ENCODE measurements at regions not wholly inside any gene's neighbourhood (a gene's known extent, or its start where the extent isn't known, plus 50 kb on each side); places are given as distances from the start of the nearest gene placed in this dataset.

GRCh38 chr19:16000024-16000663 is 51.3 kb downstream of the OR10H4 start:
- no peaks in the 10 kb centered on the region for H3K27me3 Mint-ChIP-seq
- no peaks in the 10 kb centered on the region for H3K9me3 Mint-ChIP-seq
- H3K27ac Mint-ChIP-seq: no peak overlapping the region
- DNase-seq: no peak
- no peak overlapping the region for H3K4me3 Mint-ChIP-seq
- no peak for ATAC-seq (replicated peaks)
- peaks cover 6% of the 10 kb centered on the region for H3K36me3 Mint-ChIP-seq (ENCODE audit: insufficient read depth)
- peaks cover 13 to 21% of the 10 kb centered on the region in 2 donors for H3K4me1 Mint-ChIP-seq (ENCODE audit: low read depth in 2 of 2)

DNA sequence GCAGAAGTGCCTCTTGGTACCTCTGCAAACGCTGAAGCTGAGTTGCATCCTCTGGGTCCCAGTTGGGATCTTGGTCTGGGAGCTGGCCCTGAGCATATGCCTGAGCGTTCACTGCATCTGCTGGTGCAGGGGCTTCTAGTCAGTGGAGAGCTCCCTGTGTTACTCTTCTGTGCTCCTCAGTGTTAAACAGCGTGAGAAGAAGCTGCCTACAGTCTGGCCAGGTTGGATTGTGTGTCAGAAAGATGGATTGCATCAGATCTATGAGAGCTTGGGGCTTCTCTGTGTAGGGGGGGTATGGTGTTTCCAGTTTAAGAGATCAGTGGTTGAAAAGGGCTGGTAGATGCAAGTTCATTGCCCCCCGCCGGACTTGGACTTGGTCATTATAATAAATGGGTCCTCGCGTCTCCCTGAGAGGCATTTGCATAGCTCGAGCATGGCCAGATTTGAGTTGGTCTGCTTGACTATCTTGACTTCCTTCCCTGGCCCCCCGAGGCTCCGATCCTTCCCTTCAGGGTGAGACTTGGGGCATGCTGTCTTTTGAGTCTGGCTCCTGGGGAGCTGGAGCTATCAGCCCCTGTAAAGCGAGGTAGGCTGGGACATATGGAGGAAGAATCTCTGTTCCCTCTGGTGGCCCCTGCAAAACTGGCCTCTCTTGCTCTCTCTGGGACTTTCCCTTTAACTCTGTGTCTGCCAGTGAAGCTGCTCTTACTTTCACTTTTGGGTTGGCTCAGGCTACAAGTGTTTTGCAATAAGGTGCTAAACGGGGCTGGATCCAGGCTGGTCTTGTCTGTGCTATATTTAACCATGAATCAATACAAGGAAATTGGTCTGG is 52.9 kb downstream of the OR10H4 start:
- peak overlapping the region; percentile 67 to 76 for H3K4me3 Mint-ChIP-seq
- H3K27me3 Mint-ChIP-seq: no peaks in the 10 kb centered on the region
- no peaks in the 10 kb centered on the region for H3K9me3 Mint-ChIP-seq
- ATAC-seq (replicated peaks) (peak; percentile 74), DNase-seq (peak in 1 of 3 experiments; percentile 28)
- peak overlapping the region; percentile 80 to 85 for H3K27ac Mint-ChIP-seq
- peaks cover 6% of the 10 kb centered on the region for H3K36me3 Mint-ChIP-seq (ENCODE audit: insufficient read depth)
- peaks cover 13 to 21% of the 10 kb centered on the region in 2 donors for H3K4me1 Mint-ChIP-seq (ENCODE audit: low read depth in 2 of 2)

DNA sequence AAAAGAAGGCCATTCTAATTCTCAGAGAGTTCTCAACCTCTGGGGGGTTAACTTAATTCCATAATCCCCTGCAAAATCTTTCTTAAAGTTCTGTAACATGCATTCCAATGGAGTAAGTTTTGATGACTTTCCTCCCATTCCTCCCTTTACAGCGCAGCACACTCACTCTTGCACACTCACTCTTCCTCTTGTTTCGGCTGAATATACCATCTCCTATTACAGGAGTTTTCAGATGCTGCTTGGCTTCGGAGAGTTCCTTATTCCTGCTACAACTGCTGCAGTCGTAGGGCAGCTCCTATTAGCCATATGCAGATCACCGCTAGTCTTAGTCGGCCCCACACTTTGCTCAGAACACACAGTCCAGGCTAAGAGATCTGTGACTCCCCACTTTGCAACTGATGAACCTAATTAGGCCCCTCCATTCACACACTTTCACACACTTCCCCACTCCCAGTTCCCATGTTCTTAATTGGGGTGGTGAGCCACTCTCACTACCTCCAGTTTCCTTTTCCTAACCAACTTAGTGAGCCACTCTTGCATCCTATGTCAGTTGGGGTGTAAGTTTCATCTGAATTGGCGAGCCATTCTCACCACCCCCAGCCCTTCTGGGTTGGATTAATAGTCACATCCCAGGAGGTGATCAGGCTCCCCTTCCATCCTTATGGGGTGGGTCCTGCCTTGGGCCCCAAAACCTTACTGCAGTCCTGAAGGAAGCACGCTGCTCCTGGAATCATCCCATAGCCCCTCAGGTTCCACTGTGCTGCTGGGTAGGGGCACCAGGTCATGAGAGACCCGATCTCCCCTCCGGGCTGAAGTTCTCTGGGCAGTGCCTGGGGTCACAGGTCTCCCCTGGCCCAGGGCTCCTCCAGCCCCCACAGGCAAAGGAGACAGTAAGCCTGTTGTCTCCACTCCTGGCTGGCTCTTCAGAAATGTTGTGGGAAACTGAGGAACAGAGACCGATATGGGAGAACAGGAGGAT is 53.9 kb downstream of the OR10H4 start:
- peak overlapping the region in 1 of 2 donors; percentile 85 for H3K27ac Mint-ChIP-seq

DNA sequence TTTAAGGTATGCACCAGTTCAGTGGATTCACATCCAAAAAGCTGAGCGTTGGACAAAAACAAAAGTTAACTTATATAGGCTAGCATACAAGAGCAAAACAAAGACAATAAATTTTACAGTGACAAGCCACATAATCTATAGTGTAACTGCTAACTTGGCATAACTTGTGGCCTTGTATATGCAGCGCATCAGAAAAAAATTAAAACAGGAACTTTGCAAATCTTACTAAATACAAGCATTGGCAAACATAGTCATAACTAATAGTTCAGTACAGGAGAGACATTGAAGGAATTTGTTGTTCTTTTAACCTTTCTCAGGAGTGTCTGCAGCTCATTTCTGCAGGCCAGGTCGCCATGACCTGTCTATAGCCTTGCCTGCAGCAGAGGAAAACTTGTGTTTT is 54.6 kb downstream of the OR10H4 start:
- DNase-seq (no peak), ATAC-seq (replicated peaks) (no peak)
- H3K36me3 Mint-ChIP-seq (ENCODE audit: insufficient read depth): peaks cover 6% of the 10 kb centered on the region
- H3K4me1 Mint-ChIP-seq (ENCODE audit: low read depth in 2 of 2): peaks cover 13 to 21% of the 10 kb centered on the region in 2 donors
- H3K27ac Mint-ChIP-seq: no peak overlapping the region
- no peaks in the 10 kb centered on the region for H3K9me3 Mint-ChIP-seq
- no peaks in the 10 kb centered on the region for H3K27me3 Mint-ChIP-seq
- no peak overlapping the region for H3K4me3 Mint-ChIP-seq

More for the DNA sequence above, 53.9 kb downstream of the OR10H4 start:
- ATAC-seq (replicated peaks) (no peak), DNase-seq (no peak)
- Mint-ChIP-seq H3K4me3 (peak overlapping the region; percentile 67 to 76), H3K9me3 (no peaks in the 10 kb centered on the region), H3K4me1 (ENCODE audit: low read depth in 2 of 2) (peaks cover 13 to 21% of the 10 kb centered on the region in 2 donors), H3K27me3 (no peaks in the 10 kb centered on the region), H3K36me3 (ENCODE audit: insufficient read depth) (peaks cover 6% of the 10 kb centered on the region)

- Mint-ChIP-seq H3K4me3 (no peak overlapping the region), H3K27me3 (no peaks in the 10 kb centered on the region), H3K36me3 (ENCODE audit: insufficient read depth) (no peaks in the 10 kb centered on the region), H3K4me1 (ENCODE audit: low read depth in 2 of 2) (peaks cover 13 to 19% of the 10 kb centered on the region in 2 donors), H3K27ac (no peak overlapping the region), H3K9me3 (no peaks in the 10 kb centered on the region)
- DNase-seq (no peak), ATAC-seq (replicated peaks) (no peak)
Measured at GRCh38 chr19:16005925-16006324, 57.1 kb downstream of the OR10H4 start.

- no peaks in the 10 kb centered on the region for H3K9me3 Mint-ChIP-seq
- ATAC-seq (replicated peaks) (no peak), DNase-seq (no peak)
- no peaks in the 10 kb centered on the region for H3K4me1 Mint-ChIP-seq (ENCODE audit: low read depth in 2 of 2)
- no peak overlapping the region for H3K27ac Mint-ChIP-seq
- H3K36me3 Mint-ChIP-seq (ENCODE audit: insufficient read depth): no peaks in the 10 kb centered on the region
- no peaks in the 10 kb centered on the region for H3K27me3 Mint-ChIP-seq
- no peak overlapping the region for H3K4me3 Mint-ChIP-seq
Measured at GRCh38 chr19:16012552-16012951, 63.7 kb upstream of the TPM4 start.

- no peak overlapping the region for H3K27ac Mint-ChIP-seq
- no peaks in the 10 kb centered on the region for H3K9me3 Mint-ChIP-seq
- H3K4me3 Mint-ChIP-seq: no peak overlapping the region
Measured at GRCh38 chr19:16013181-16013850, 63.0 kb upstream of the TPM4 start.

DNA sequence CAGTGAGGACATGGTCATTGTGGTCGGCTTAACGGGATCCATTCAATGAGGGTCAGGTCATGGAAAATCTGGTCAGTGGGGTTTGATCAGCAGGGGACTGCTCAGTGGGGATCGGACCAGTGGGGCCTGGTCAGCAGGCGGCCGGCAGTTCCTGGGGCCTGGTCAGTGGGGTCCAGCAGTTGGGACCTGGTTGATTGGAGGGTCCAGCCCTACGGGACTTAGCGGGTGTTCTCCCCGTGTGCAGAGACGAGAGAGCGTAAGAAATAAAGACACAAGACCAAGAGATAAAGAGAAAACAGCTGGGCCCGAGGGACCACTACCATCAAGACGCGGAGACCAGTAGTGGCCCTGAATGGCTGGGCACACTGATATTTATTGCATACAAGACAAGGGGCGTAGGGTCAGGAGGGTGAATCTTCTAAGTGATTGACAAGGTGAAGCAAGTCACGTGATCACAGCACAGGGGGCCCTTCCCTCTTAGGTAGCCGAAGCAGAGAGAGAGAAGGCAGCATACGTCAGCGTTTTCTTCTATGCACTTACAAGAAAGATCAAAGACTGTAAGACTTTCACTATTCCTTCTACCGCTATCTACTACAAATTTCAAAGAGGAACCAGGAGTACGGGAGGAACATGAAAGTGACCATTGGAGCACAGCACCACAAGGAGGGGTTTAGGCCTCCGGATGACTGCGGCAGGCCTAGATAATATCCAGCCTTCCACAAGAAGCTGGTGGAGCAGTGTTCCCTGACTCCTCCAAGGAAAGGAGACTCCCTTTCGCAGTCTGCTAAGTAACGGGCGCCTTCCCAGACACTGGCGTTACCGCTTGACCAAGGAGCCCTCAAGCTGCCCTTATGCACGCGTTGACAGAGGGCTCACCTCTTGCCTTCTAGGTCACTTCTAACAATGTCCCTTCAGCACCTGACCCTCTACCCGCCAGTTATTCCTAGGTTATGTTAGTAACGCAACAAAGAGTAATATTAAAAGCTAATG is 62.1 kb upstream of the TPM4 start:
- H3K4me3 Mint-ChIP-seq: no peak overlapping the region
- no peaks in the 10 kb centered on the region for H3K36me3 Mint-ChIP-seq (ENCODE audit: insufficient read depth)
- ATAC-seq (replicated peaks) (no peak), DNase-seq (no peak)
- no peaks in the 10 kb centered on the region for H3K9me3 Mint-ChIP-seq
- peaks cover 0 to 6% of the 10 kb centered on the region in 2 donors for H3K27me3 Mint-ChIP-seq
- H3K27ac Mint-ChIP-seq: peak overlapping the region; percentile 16 to 32
- no peaks in the 10 kb centered on the region for H3K4me1 Mint-ChIP-seq (ENCODE audit: low read depth in 2 of 2)

More at GRCh38 chr19:16013181-16013850, 63.0 kb upstream of the TPM4 start:
- DNase-seq: no peak
- H3K36me3 Mint-ChIP-seq (ENCODE audit: insufficient read depth): no peaks in the 10 kb centered on the region
- H3K27me3 Mint-ChIP-seq: no peaks in the 10 kb centered on the region
- ATAC-seq (replicated peaks): no peak
- H3K4me1 Mint-ChIP-seq (ENCODE audit: low read depth in 2 of 2): no peaks in the 10 kb centered on the region

GRCh38 chr19:16014923-16015804 is 61.1 kb upstream of the TPM4 start:
- no peak for ATAC-seq (replicated peaks)
- Mint-ChIP-seq H3K4me1 (ENCODE audit: low read depth in 2 of 2) (no peaks in the 10 kb centered on the region), H3K36me3 (ENCODE audit: insufficient read depth) (no peaks in the 10 kb centered on the region), H3K27me3 (peaks cover 0 to 12% of the 10 kb centered on the region in 2 donors), H3K4me3 (no peak overlapping the region), H3K27ac (peak overlapping the region; percentile 16 to 32), H3K9me3 (no peaks in the 10 kb centered on the region)
- no peak for DNase-seq

DNA sequence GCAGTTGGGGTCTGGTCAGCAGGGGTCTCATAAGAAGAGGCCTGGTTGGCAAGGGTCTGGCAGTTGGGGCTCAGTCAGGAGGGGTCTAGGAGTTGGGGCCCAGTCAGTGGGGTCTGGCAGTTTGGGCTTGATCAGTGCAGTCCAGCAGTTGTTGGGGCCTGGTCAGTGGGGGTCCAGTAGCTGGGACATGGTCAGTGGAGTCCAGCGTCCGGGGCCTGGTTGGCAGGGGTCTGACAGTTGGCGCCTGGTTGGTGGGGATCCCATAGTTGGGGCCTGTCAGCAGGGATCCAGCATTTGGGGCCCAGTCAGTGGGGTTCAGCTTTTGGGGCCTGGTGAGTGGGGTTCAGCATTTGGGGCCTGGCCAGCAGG is 60.5 kb upstream of the TPM4 start:
- Mint-ChIP-seq H3K27me3 (peaks cover 0 to 12% of the 10 kb centered on the region in 2 donors), H3K4me3 (no peak overlapping the region), H3K27ac (no peak overlapping the region)

More for the DNA sequence above, 60.5 kb upstream of the TPM4 start:
- H3K36me3 Mint-ChIP-seq (ENCODE audit: insufficient read depth): no peaks in the 10 kb centered on the region
- H3K9me3 Mint-ChIP-seq: no peaks in the 10 kb centered on the region
- no peak for DNase-seq
- no peaks in the 10 kb centered on the region for H3K4me1 Mint-ChIP-seq (ENCODE audit: low read depth in 2 of 2)
- ATAC-seq (replicated peaks): no peak

All from effector memory CD8-positive, alpha-beta T cell (primary cell).